Tibial artery (tissue), 4 donors: ENCODE measurements at regions not wholly inside any gene's neighbourhood (a gene's known extent, or its start where the extent isn't known, plus 50 kb on each side); places are given as distances from the start of the nearest gene placed in this dataset.

ENCODE experiments used
- DNase-seq, 2 donors: peaks; one replicate each; pipeline ENCODE4 v3.0.0-alpha.2; 2019
- H3K27ac ChIP-seq, 2 donors: fragments of 200-600 bp; sonication (generic) in 1 of 2; 1 replicate in 1 of 2; 2 replicates in 1 of 2; pipeline ENCODE4 v1.5.1; 2018 to 2019; ENCODE audit warnings: mild to moderate bottlenecking in 1 of 2
- H3K27me3 ChIP-seq, 2 donors: fragments of 200-600 bp; sonication (generic) in 1 of 2; one replicate each; pipeline versions ENCODE4 v1.5.1 to v1.6.0; 2016 to 2019
- H3K36me3 ChIP-seq, 3 donors: fragments of 200-600 bp; sonication (generic) in 2 of 3; one replicate each; pipeline ENCODE4 v1.5.1; 2016 to 2019; ENCODE audit warnings: mild to moderate bottlenecking in 2 of 3
- H3K4me1 ChIP-seq, 4 donors: fragments of 200-600 bp; sonication (generic) in 2 of 4; 1 replicate in 3 of 4; 2 replicates in 1 of 4; pipeline ENCODE4 v1.5.1; 2016 to 2019
- H3K4me3 ChIP-seq, 2 donors: fragments of 200-600 bp; sonication (generic) in 1 of 2; 1 replicate in 1 of 2; 2 replicates in 1 of 2; pipeline ENCODE4 v1.5.1; 2018 to 2019; ENCODE audit warnings: mild to moderate bottlenecking in 2 of 2
- H3K9me3 ChIP-seq, 3 donors: fragments of 200-600 bp; sonication (generic) in 1 of 3; one replicate each; pipeline ENCODE4 v1.5.1; 2016 to 2019
- CTCF ChIP-seq, 2 experiments: fragments of 200-600 bp in 1 of 2; fragments of 450-650 bp in 1 of 2; IDR thresholded peaks; one replicate each; pipeline ENCODE4 v1.5.1; 2017 to 2019; ENCODE audit warnings: antibody characterized with exemption in 2 of 2, mild to moderate bottlenecking in 1 of 2, moderate library complexity in 1 of 2
- intact Hi-C: fragments of 100-400 bp; cut with DNase I; formaldehyde crosslinking; loops from one replicate; pipeline ENCODE4 v1.15.0; 2023; ENCODE audit warnings: low total_unique reads

- no peak for DNase-seq
- Histone ChIP-seq H3K36me3 (no peaks in the 10 kb centered on the region), H3K27ac (no peak overlapping the region), H3K9me3 (no peaks in the 10 kb centered on the region), H3K4me1 (peaks cover 0 to 10% (median 5%) of the 10 kb centered on the region in 4 donors), H3K27me3 (no peaks in the 10 kb centered on the region), H3K4me3 (no peak overlapping the region)
- intact Hi-C loops = no loop called here
- no peak for TF ChIP-seq CTCF (IDR thresholded peaks at IDR 0.05)
Measured at GRCh38 chr9:115235221-115235620, 117.3 kb upstream of the TNC start.

GRCh38 chr9:115237385-115237998 is 119.5 kb upstream of the TNC start:
- H3K27ac ChIP-seq = peak overlapping the region; percentile 27 to 33
- TF ChIP-seq CTCF (IDR thresholded peaks at IDR 0.05) = no peak
- peaks cover 0 to 10% (median 5%) of the 10 kb centered on the region in 4 donors for H3K4me1 ChIP-seq
- no peaks in the 10 kb centered on the region for H3K36me3 ChIP-seq
- peak; percentile 78 to 85 for DNase-seq
- H3K9me3 ChIP-seq = no peaks in the 10 kb centered on the region
- H3K4me3 ChIP-seq = no peak overlapping the region
- intact Hi-C loops = no loop called here
- H3K27me3 ChIP-seq = no peaks in the 10 kb centered on the region

- H3K4me3 ChIP-seq = no peak overlapping the region
- TF ChIP-seq CTCF (IDR thresholded peaks at IDR 0.05) = no peak
- no peak for DNase-seq
- H3K4me1 ChIP-seq = peaks cover 0 to 10% (median 5%) of the 10 kb centered on the region in 4 donors
- no peaks in the 10 kb centered on the region for H3K36me3 ChIP-seq
- H3K9me3 ChIP-seq = no peaks in the 10 kb centered on the region
- H3K27me3 ChIP-seq = no peaks in the 10 kb centered on the region
- H3K27ac ChIP-seq = no peak overlapping the region
- intact Hi-C loops = no loop called here
Measured at GRCh38 chr9:115240676-115241075, 122.7 kb upstream of the TNC start.

GRCh38 chr9:115241641-115242040 is 123.7 kb upstream of the TNC start:
- Histone ChIP-seq H3K4me3 (no peak overlapping the region), H3K36me3 (no peaks in the 10 kb centered on the region), H3K9me3 (no peaks in the 10 kb centered on the region), H3K27ac (no peak overlapping the region), H3K4me1 (peaks cover 0 to 10% (median 5%) of the 10 kb centered on the region in 4 donors), H3K27me3 (no peaks in the 10 kb centered on the region)
- DNase-seq = no peak
- intact Hi-C loops = no loop called here
- no peak for TF ChIP-seq CTCF (IDR thresholded peaks at IDR 0.05)

- Histone ChIP-seq H3K9me3 (no peaks in the 10 kb centered on the region), H3K36me3 (no peaks in the 10 kb centered on the region), H3K27me3 (no peaks in the 10 kb centered on the region), H3K27ac (no peak overlapping the region), H3K4me3 (no peak overlapping the region), H3K4me1 (no peaks in the 10 kb centered on the region)
- no peak for DNase-seq
- no peak for TF ChIP-seq CTCF (IDR thresholded peaks at IDR 0.05)
- intact Hi-C loops = no loop called here
Measured at GRCh38 chr9:115249488-115249887, 131.5 kb upstream of the TNC start.

- no peak for TF ChIP-seq CTCF (IDR thresholded peaks at IDR 0.05)
- intact Hi-C loops = no loop called here
- Histone ChIP-seq H3K27me3 (no peaks in the 10 kb centered on the region), H3K36me3 (no peaks in the 10 kb centered on the region), H3K9me3 (no peaks in the 10 kb centered on the region), H3K4me1 (peaks cover 0 to 4% (median 0%) of the 10 kb centered on the region in 4 donors), H3K27ac (no peak overlapping the region), H3K4me3 (no peak overlapping the region)
- DNase-seq = no peak
Measured at GRCh38 chr9:115250621-115251032, 132.7 kb upstream of the TNC start.
